ENCODE measurements at regions not wholly inside any gene's neighbourhood (a gene's known extent, or its start where the extent isn't known, plus 50 kb on each side); places are given as distances from the start of the nearest gene placed in this dataset.

GRCh38 chr2:84209941-84210340 is 249.1 kb downstream of the SUCLG1 start:
- H3K27ac ChIP-seq (ENCODE audit: low read depth, low read length), result no peak overlapping the region
- no peak overlapping the region for H3K27ac Mint-ChIP-seq
- no peaks in the 10 kb centered on the region for H3K36me3 ChIP-seq (ENCODE audit: control insufficient read depth in 2 of 3, insufficient read depth in 3 of 3, low read length in 3 of 3)
- intact Hi-C loops (cut with micrococcal nuclease), result no loop called here
- H3K36me3 Mint-ChIP-seq, result peaks cover 0 to 4% (median 0%) of the 10 kb centered on the region in 5 donors
- H3K4me1 Mint-ChIP-seq, result peaks cover 0 to 1% (median 0%) of the 10 kb centered on the region in 7 donors
- peaks cover 0 to 3% (median 0%) of the 10 kb centered on the region in 11 donors for H3K9me3 Mint-ChIP-seq
- H3K27me3 Mint-ChIP-seq, result peaks cover 14 to 55% (median 37%) of the 10 kb centered on the region in 5 donors
- ChIA-PET CTCF (no interaction called here), POLR2A (no interaction called here)
- no peaks in the 10 kb centered on the region for H3K27me3 ChIP-seq (ENCODE audit: control insufficient read depth in 2 of 2, insufficient read depth in 2 of 2, low read length in 2 of 2)
- ATAC-seq (no peak), DNase-seq (no peak)
- H3K4me1 ChIP-seq (ENCODE audit: control insufficient read depth in 2 of 2, insufficient read depth in 2 of 2, low read length in 2 of 2), result no peaks in the 10 kb centered on the region
- no peaks in the 10 kb centered on the region for H3K9me3 ChIP-seq (ENCODE audit: control insufficient read depth in 2 of 3, low read length in 3 of 3)
- no peak overlapping the region for H3K4me3 ChIP-seq (ENCODE audit: low read length)
- no peak overlapping the region for H3K4me3 Mint-ChIP-seq

DNA sequence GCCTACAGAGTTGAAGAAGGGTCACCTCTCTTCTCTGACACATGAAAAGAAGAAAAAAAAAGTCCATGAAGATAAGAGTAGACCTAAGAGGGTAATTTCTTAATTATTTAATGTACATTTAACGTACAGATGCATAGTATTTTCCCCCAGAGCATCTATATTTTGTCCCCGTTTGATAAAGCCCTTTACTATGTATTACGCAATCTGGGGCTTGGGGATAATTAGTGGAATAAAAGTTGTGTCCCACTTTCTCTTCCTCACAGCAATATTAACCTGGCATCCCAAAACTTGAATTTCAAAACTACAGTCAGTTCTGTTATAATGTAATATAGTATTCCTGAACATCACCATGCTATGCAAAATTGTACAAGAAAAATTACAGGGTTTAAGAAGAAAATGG is 254.1 kb downstream of the SUCLG1 start:
- Mint-ChIP-seq H3K36me3 (peaks cover 0 to 4% (median 0%) of the 10 kb centered on the region in 5 donors), H3K4me3 (no peak overlapping the region), H3K4me1 (peaks cover 0 to 3% (median 0%) of the 10 kb centered on the region in 7 donors), H3K27me3 (peaks cover 11 to 54% (median 35%) of the 10 kb centered on the region in 5 donors), H3K27ac (no peak overlapping the region), H3K9me3 (peaks cover 0 to 6% (median under 1%) of the 10 kb centered on the region in 11 donors)
- Histone ChIP-seq H3K9me3 (ENCODE audit: control insufficient read depth in 2 of 3, low read length in 3 of 3) (no peaks in the 10 kb centered on the region), H3K4me3 (ENCODE audit: low read length) (no peak overlapping the region), H3K4me1 (ENCODE audit: control insufficient read depth in 2 of 2, insufficient read depth in 2 of 2, low read length in 2 of 2) (no peaks in the 10 kb centered on the region), H3K36me3 (ENCODE audit: control insufficient read depth in 2 of 3, insufficient read depth in 3 of 3, low read length in 3 of 3) (no peaks in the 10 kb centered on the region), H3K27ac (ENCODE audit: low read depth, low read length) (no peak overlapping the region), H3K27me3 (ENCODE audit: control insufficient read depth in 2 of 2, insufficient read depth in 2 of 2, low read length in 2 of 2) (no peaks in the 10 kb centered on the region)
- intact Hi-C loops (cut with micrococcal nuclease), result no loop called here
- DNase-seq (no peak), ATAC-seq (no peak)
- ChIA-PET POLR2A (no interaction called here), CTCF (no interaction called here)

DNA sequence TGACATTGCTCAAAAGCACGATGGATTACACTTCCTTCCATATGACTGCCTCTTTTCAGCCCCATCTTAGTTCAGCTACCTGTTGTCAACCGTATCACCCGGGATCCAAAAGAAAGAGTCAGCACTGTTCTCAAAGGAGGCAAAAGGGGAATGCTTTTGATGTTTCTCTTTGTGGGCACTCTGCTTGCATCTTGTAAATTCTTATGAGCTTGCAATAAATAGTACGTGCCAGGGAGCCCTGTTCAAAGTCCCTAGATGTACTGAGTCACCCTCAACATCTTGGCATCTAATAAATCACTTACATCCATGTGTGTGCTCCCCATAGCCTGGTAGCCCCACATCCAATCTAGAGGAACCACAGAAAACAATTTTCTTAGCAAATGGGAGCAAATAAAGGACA is 256.9 kb downstream of the SUCLG1 start:
- Histone ChIP-seq H3K9me3 (ENCODE audit: control insufficient read depth in 2 of 3, low read length in 3 of 3) (no peaks in the 10 kb centered on the region), H3K27ac (ENCODE audit: low read depth, low read length) (no peak overlapping the region), H3K4me3 (ENCODE audit: low read length) (no peak overlapping the region), H3K36me3 (ENCODE audit: control insufficient read depth in 2 of 3, insufficient read depth in 3 of 3, low read length in 3 of 3) (no peaks in the 10 kb centered on the region), H3K27me3 (ENCODE audit: control insufficient read depth in 2 of 2, insufficient read depth in 2 of 2, low read length in 2 of 2) (no peaks in the 10 kb centered on the region), H3K4me1 (ENCODE audit: control insufficient read depth in 2 of 2, insufficient read depth in 2 of 2, low read length in 2 of 2) (no peaks in the 10 kb centered on the region)
- Mint-ChIP-seq H3K9me3 (peaks cover 0 to 11% (median 3%) of the 10 kb centered on the region in 11 donors), H3K27me3 (peaks cover 11 to 52% (median 17%) of the 10 kb centered on the region in 5 donors), H3K36me3 (no peaks in the 10 kb centered on the region), H3K4me1 (peaks cover 0 to 3% (median 0%) of the 10 kb centered on the region in 7 donors), H3K4me3 (no peak overlapping the region), H3K27ac (no peak overlapping the region)
- POLR2A ChIA-PET, result no interaction called here
- DNase-seq (no peak), ATAC-seq (no peak)
- CTCF ChIA-PET, result no interaction called here
- intact Hi-C loops (cut with micrococcal nuclease), result no loop called here

DNA sequence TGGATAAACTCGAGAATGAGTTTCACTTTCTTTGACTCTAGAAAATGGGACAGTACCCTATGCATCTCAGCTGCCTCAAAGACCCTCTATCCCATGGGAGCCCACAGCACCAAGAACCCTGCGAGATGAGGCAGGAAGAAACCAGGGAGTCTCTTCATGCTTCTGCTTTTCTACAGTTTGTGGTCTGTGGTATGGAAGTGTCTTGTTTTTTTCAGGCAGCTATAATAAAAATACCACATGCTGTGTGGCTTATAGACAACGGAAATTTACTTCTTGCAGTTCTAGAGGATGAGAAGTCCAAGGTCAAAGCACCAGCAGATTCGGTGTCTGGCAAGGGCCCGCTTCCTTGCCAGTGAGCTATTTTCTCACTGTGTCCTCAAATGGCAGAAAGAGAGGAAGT is 257.9 kb downstream of the SUCLG1 start:
- H3K36me3 Mint-ChIP-seq, result no peaks in the 10 kb centered on the region
- no peak overlapping the region for H3K27ac Mint-ChIP-seq
- CTCF ChIA-PET, result no interaction called here
- no peak overlapping the region for H3K4me3 ChIP-seq (ENCODE audit: low read length)
- no peak overlapping the region for H3K4me3 Mint-ChIP-seq
- intact Hi-C loops (cut with micrococcal nuclease), result no loop called here
- ATAC-seq (no peak), DNase-seq (no peak)
- peaks cover 0 to 11% (median 3%) of the 10 kb centered on the region in 11 donors for H3K9me3 Mint-ChIP-seq
- H3K27me3 ChIP-seq (ENCODE audit: control insufficient read depth in 2 of 2, insufficient read depth in 2 of 2, low read length in 2 of 2), result no peaks in the 10 kb centered on the region
- POLR2A ChIA-PET, result no interaction called here
- H3K36me3 ChIP-seq (ENCODE audit: control insufficient read depth in 2 of 3, insufficient read depth in 3 of 3, low read length in 3 of 3), result no peaks in the 10 kb centered on the region
- peaks cover 7 to 52% (median 15%) of the 10 kb centered on the region in 5 donors for H3K27me3 Mint-ChIP-seq
- H3K4me1 ChIP-seq (ENCODE audit: control insufficient read depth in 2 of 2, insufficient read depth in 2 of 2, low read length in 2 of 2), result no peaks in the 10 kb centered on the region
- H3K9me3 ChIP-seq (ENCODE audit: control insufficient read depth in 2 of 3, low read length in 3 of 3), result no peaks in the 10 kb centered on the region
- no peak overlapping the region for H3K27ac ChIP-seq (ENCODE audit: low read depth, low read length)
- H3K4me1 Mint-ChIP-seq, result peaks cover 0 to 3% (median 0%) of the 10 kb centered on the region in 7 donors

DNA sequence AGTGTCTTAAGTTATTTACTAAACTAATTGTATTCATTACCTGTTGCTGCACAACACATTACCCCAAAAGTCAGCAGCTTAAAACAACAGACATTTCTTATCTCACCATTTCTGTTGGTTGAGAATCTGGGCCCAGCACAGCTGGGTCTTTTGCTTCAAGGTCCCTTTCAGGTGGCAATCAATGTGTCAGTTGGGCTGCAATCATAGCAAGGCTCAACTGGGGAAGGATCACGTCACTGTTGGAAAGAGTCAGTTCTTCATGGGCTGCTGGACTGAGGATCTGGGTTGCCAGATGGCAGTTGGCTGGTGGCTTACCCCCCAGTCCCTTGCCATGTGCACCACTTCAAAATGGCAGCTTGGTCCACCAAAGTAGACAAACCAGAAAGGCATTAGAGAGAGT is 261.2 kb downstream of the SUCLG1 start:
- no peaks in the 10 kb centered on the region for H3K9me3 ChIP-seq (ENCODE audit: control insufficient read depth in 2 of 3, low read length in 3 of 3)
- ChIA-PET POLR2A (no interaction called here), CTCF (no interaction called here)
- Mint-ChIP-seq H3K9me3 (peaks cover 0 to 11% (median 3%) of the 10 kb centered on the region in 11 donors), H3K4me1 (peaks cover 0 to 3% (median 0%) of the 10 kb centered on the region in 7 donors), H3K36me3 (no peaks in the 10 kb centered on the region), H3K27ac (no peak overlapping the region), H3K4me3 (no peak overlapping the region), H3K27me3 (peaks cover 0 to 35% (median under 1%) of the 10 kb centered on the region in 5 donors)
- ATAC-seq (no peak), DNase-seq (no peak)
- H3K4me3 ChIP-seq (ENCODE audit: low read length), result no peak overlapping the region
- H3K27me3 ChIP-seq (ENCODE audit: control insufficient read depth in 2 of 2, insufficient read depth in 2 of 2, low read length in 2 of 2), result no peaks in the 10 kb centered on the region
- no peak overlapping the region for H3K27ac ChIP-seq (ENCODE audit: low read depth, low read length)
- H3K36me3 ChIP-seq (ENCODE audit: control insufficient read depth in 2 of 3, insufficient read depth in 3 of 3, low read length in 3 of 3), result no peaks in the 10 kb centered on the region
- intact Hi-C loops (cut with micrococcal nuclease), result no loop called here
- no peaks in the 10 kb centered on the region for H3K4me1 ChIP-seq (ENCODE audit: control insufficient read depth in 2 of 2, insufficient read depth in 2 of 2, low read length in 2 of 2)

- ATAC-seq (no peak), DNase-seq (no peak)
- intact Hi-C loops (cut with micrococcal nuclease), result no loop called here
- Histone ChIP-seq H3K27me3 (ENCODE audit: control insufficient read depth in 2 of 2, insufficient read depth in 2 of 2, low read length in 2 of 2) (no peaks in the 10 kb centered on the region), H3K4me1 (ENCODE audit: control insufficient read depth in 2 of 2, insufficient read depth in 2 of 2, low read length in 2 of 2) (no peaks in the 10 kb centered on the region), H3K4me3 (ENCODE audit: low read length) (no peak overlapping the region), H3K27ac (ENCODE audit: low read depth, low read length) (no peak overlapping the region), H3K36me3 (ENCODE audit: control insufficient read depth in 2 of 3, insufficient read depth in 3 of 3, low read length in 3 of 3) (no peaks in the 10 kb centered on the region), H3K9me3 (ENCODE audit: control insufficient read depth in 2 of 3, low read length in 3 of 3) (no peaks in the 10 kb centered on the region)
- ChIA-PET CTCF (no interaction called here), POLR2A (no interaction called here)
- H3K4me1 Mint-ChIP-seq, result no peaks in the 10 kb centered on the region
- H3K27me3 Mint-ChIP-seq, result peaks cover 0 to 28% (median 5%) of the 10 kb centered on the region in 5 donors
- H3K9me3 Mint-ChIP-seq, result peaks cover 0 to 5% (median 0%) of the 10 kb centered on the region in 11 donors
- H3K4me3 Mint-ChIP-seq, result no peak overlapping the region
- H3K27ac Mint-ChIP-seq, result no peak overlapping the region
- H3K36me3 Mint-ChIP-seq, result no peaks in the 10 kb centered on the region
Observed at GRCh38 chr2:84194949-84195644, 264.0 kb downstream of the SUCLG1 start.

- Mint-ChIP-seq H3K4me1 (no peaks in the 10 kb centered on the region), H3K36me3 (no peaks in the 10 kb centered on the region), H3K9me3 (peaks cover 0 to 5% (median 0%) of the 10 kb centered on the region in 11 donors), H3K4me3 (no peak overlapping the region), H3K27me3 (peaks cover 0 to 19% (median 5%) of the 10 kb centered on the region in 5 donors), H3K27ac (no peak overlapping the region)
- Histone ChIP-seq H3K4me1 (ENCODE audit: control insufficient read depth in 2 of 2, insufficient read depth in 2 of 2, low read length in 2 of 2) (no peaks in the 10 kb centered on the region), H3K36me3 (ENCODE audit: control insufficient read depth in 2 of 3, insufficient read depth in 3 of 3, low read length in 3 of 3) (no peaks in the 10 kb centered on the region), H3K27me3 (ENCODE audit: control insufficient read depth in 2 of 2, insufficient read depth in 2 of 2, low read length in 2 of 2) (no peaks in the 10 kb centered on the region), H3K4me3 (ENCODE audit: low read length) (no peak overlapping the region), H3K9me3 (ENCODE audit: control insufficient read depth in 2 of 3, low read length in 3 of 3) (no peaks in the 10 kb centered on the region), H3K27ac (ENCODE audit: low read depth, low read length) (no peak overlapping the region)
- ChIA-PET POLR2A (no interaction called here), CTCF (no interaction called here)
- DNase-seq (no peak), ATAC-seq (no peak)
- intact Hi-C loops (cut with micrococcal nuclease), result no loop called here
Observed at GRCh38 chr2:84194181-84194580, 264.9 kb downstream of the SUCLG1 start.
